K562 (cell line): ENCODE measurements at regions not wholly inside any gene's neighbourhood (a gene's known extent, or its start where the extent isn't known, plus 50 kb on each side); places are given as distances from the start of the nearest gene placed in this dataset.

ENCODE experiments used
- ATF3 ChIP-seq, 2 experiments: fragments of 450-650 bp in 1 of 2; sonication (generic) in 1 of 2; formaldehyde crosslinking in 1 of 2; IDR thresholded peaks in 1 of 2; conservative IDR thresholded peaks in 1 of 2; 2 replicates each; pipeline versions ENCODE4 v1.6.1 to v1.8.1; 2016 to 2023; ENCODE audit warnings: mild to moderate bottlenecking in 2 of 2, moderate library complexity in 2 of 2, inconsistent platforms in 1 of 2, missing genetic modification reagents in 1 of 2
- BRCA1 ChIP-seq, 2 experiments: fragments of 450-650 bp in 1 of 2; sonication (generic) in 1 of 2; formaldehyde crosslinking in 1 of 2; IDR thresholded peaks; 2 replicates each; pipeline versions ENCODE4 v1.5.0 to v1.6.1; 2017 to 2020; ENCODE audit warnings: mild to moderate bottlenecking in 1 of 2, missing genetic modification reagents in 1 of 2
- CBFB ChIP-seq: sonication (generic); formaldehyde crosslinking; IDR thresholded peaks from 2 replicates; pipeline ENCODE4 v1.4.0; 2020; ENCODE audit warnings: mild to moderate bottlenecking, missing genetic modification reagents
- MAZ ChIP-seq, 2 experiments: fragments of 450-650 bp in 1 of 2; sonication (generic) in 1 of 2; formaldehyde crosslinking; IDR thresholded peaks in 1 of 2; conservative IDR thresholded peaks in 1 of 2; 2 replicates each; pipeline versions ENCODE4 v1.4.0 to v1.5.0; 2020; ENCODE audit warnings: mild to moderate bottlenecking in 1 of 2, missing genetic modification reagents in 1 of 2
- MXI1 ChIP-seq: IDR thresholded peaks from 2 replicates; pipeline ENCODE4 v1.6.1; 2011; ENCODE audit warnings: low read depth, mild to moderate bottlenecking, improper control_type of control experiment, low read length
- SMARCA5 ChIP-seq: fragments of 450-650 bp; IDR thresholded peaks from 2 replicates; pipeline ENCODE4 v1.6.1; 2016
- USF1 ChIP-seq: sonication (generic); formaldehyde crosslinking; IDR thresholded peaks from 2 replicates; pipeline ENCODE4 v1.9.0; 2022; ENCODE audit warnings: mild to moderate bottlenecking, missing genetic modification reagents
- ZNF41 ChIP-seq: fragments of 250-450 bp; sonication (Bioruptor Pico); conservative IDR thresholded peaks from 2 replicates; pipeline ENCODE4 v1.4.0; 2020; ENCODE audit warnings: mild to moderate bottlenecking

GRCh38 chr14:95015046-95015445, 142.3 kb downstream of the DICER1 start:
- TF ChIP-seq CBFB: no peak
- TF ChIP-seq USF1 (CRISPR knock-in tag): no peak
- TF ChIP-seq SMARCA5: no peak
- TF ChIP-seq MAZ (CRISPR knock-in tag; conservative IDR thresholded peaks at IDR 0.05 in 1 of 2, IDR thresholded peaks at IDR 0.05 in 1 of 2): no peak
- no peak for TF ChIP-seq ZNF41 (CRISPR knock-in tag)
- no peak for TF ChIP-seq BRCA1 (IDR thresholded peaks at IDR 0.05)
- no peak for TF ChIP-seq BRCA1 (CRISPR knock-in tag; IDR thresholded peaks at IDR 0.05)
- TF ChIP-seq ATF3 (IDR thresholded peaks at IDR 0.05): no peak
- TF ChIP-seq ATF3 (CRISPR knock-in tag; conservative IDR thresholded peaks at IDR 0.05): no peak
- no peak for TF ChIP-seq MXI1
